Ovary (tissue), 3 donors: ENCODE measurements at regions not wholly inside any gene's neighbourhood (a gene's known extent, or its start where the extent isn't known, plus 50 kb on each side); places are given as distances from the start of the nearest gene placed in this dataset.

ENCODE experiments used
- CTCF ChIP-seq, 3 donors: fragments of 450-650 bp in 2 of 3; fragments of 200-600 bp in 1 of 3; IDR thresholded peaks; one replicate each; pipeline versions ENCODE4 v1.5.1 to v1.8.0; 2016 to 2022; ENCODE audit warnings: antibody characterized with exemption in 3 of 3, mild to moderate bottlenecking in 1 of 3
- POLR2A ChIP-seq: fragments of 450-650 bp; IDR thresholded peaks from one replicate; pipeline ENCODE4 v1.6.1; 2017; ENCODE audit warnings: antibody characterized with exemption, mild to moderate bottlenecking, moderate library complexity
- donor health status: DM: no; HTN: no; CAD: no.

- TF ChIP-seq CTCF (IDR thresholded peaks at IDR 0.05) (no peak), POLR2A (no peak)
Measured at GRCh38 chr5:24280215-24280614, 364.6 kb downstream of the CDH10 start.
